Erythroblast (primary cell): ENCODE measurements at regions not wholly inside any gene's neighbourhood (a gene's known extent, or its start where the extent isn't known, plus 50 kb on each side); places are given as distances from the start of the nearest gene placed in this dataset.

ENCODE experiments used
- DNase-seq, 2 experiments: peaks; one replicate each; lab custom pipeline; 2025; lab: John Stamatoyannopoulos, UW
- GATA1 ChIP-seq: IDR thresholded peaks from 2 replicates; pipeline ENCODE4 v1.6.1; 2011; ENCODE audit warnings: low read depth, mild to moderate bottlenecking, control low read depth, low read length, moderate library complexity
- POLR2A ChIP-seq: IDR thresholded peaks from 2 replicates; pipeline ENCODE4 v1.6.1; 2011; ENCODE audit warnings: mild to moderate bottlenecking, low read length

DNA sequence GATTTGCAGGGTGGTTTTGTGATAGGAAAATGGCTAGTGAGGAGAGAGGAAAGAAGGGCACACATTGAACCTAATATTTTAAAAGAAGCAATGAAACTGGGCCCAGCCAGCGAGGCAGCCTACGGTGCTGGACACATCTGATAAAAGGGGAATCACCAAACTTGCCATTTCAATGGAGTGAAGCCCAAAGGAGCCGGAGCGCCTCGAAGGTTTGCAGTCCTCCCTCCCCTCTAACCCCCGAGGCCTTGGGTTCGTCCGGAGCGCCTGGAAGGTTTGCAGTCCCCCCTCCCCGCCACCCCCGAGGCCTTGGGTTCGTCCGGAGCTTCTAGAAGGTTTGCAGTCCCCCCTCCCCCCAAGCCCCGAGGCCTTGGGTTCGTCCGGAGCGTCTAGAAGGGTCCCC is 132.6 kb downstream of the TENT4A start:
- TF ChIP-seq GATA1 (no peak), POLR2A (no peak)
- DNase-seq, result no peak

DNA sequence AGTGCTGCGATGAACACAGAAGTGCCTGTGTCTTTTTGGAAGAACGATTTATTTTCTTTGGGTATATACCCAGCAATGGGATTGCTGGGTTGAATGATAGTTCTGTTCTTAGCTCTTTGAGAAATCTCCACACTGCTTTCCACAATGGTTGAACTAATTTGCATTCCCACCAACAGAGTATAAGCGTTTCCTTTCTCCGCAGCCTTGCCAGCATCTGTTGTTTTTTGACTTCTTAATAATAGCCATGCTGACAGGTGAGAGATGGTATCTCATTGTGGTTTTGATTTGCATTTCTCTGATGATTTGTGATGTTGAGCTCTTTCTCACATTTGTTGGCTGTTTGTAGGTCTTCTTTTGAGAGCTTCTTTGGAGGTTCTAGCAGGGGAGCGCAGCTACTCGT is 134.6 kb downstream of the TENT4A start:
- DNase-seq, result no peak
- no peak for TF ChIP-seq POLR2A
- TF ChIP-seq GATA1, result no peak

DNA sequence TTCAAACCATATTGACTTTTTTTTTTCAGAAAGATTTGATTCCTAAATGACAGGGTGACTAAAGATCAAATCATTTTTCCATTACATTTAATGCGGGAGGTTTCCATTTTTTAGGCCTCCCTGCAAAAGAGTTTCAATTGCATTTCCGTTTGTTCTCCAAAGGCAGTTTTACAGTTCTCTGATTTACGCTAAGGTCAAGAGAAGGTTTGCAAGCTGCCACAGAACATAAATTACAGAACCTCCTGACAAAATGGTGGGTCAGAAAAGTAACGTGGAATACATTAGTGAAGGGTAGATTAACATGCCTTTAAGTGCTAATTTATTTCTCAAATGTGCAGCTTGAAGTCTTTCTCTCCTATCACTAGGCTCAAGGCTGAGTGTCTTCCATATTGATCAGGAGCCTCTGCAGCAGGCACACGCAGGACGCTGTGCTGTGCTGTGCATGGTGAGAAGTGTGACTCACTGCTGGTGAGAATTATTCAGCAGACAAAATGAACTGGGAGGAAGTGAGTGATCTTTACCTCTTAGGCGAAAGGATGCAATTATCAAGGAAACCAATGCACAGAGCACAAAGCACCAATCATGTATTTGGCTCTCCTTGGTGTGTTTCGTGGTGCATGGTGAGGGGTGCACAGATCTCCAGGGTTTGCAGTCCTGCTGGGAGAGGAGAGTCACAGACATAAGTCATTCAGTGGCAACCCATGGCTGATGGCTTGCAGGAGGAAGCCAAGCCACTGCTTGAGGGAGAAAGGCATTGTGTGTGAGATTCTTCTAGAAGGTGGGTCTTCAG is 136.3 kb downstream of the TENT4A start:
- DNase-seq, result no peak
- TF ChIP-seq GATA1, result no peak
- TF ChIP-seq POLR2A, result no peak

DNA sequence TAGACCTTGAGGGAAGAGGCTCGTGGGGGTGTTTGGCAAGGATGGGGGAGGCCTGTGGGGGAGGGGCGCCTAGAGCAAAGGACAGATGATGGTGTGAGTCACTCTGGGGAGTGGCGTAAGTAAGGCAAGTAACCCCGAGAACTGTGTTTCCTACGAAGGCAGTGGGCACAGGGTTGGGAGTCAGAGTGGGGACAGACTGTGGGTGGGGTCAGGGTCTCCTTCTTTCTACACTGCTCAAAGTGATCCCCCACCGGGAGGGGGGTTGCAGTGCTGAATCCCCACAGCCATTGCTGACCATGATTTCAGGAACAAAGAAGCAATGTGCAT is 136.8 kb downstream of the TENT4A start:
- no peak for TF ChIP-seq GATA1
- DNase-seq, result no peak

DNA sequence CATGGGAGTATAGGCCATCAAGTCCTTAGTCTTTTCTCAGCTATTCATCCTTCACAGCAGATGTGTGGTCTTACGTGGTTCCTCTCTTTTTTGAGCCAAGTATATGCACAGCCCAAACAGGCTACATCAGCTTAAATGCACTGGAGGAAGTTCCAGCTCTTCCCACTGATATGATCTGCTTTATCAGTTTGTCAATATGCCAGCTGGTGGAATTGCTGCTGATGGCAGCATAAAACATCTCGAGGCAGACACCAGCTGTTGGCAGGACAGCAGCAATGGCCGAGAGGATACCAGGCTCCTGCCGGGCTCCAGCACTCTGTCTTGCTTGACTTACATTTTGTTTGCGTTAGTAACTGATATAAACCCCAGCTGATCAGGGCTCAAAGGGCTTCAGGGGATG is 143.4 kb downstream of the TENT4A start:
- TF ChIP-seq GATA1 (no peak), POLR2A (no peak)
- DNase-seq, result no peak

DNA sequence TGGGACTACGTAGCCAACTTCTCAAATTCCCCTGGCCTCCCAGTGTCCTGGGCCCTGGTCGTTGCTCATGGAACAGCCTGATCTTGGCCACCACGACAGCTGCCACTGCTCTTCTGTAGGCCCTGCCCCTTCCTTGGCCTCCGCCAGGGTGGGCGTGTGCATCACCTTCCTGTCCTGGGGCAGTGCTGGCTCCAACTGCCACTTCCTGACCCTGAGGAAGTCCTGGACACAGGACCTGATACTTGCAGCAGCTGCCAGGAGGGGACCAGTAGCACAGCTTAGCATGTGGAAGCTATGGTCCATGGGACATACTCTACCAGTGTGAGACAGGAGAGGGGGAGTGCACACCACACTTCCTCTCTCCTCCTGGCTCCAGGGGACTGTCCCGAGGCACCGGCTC is 145.2 kb downstream of the TENT4A start:
- no peak for TF ChIP-seq GATA1
- no peak for TF ChIP-seq POLR2A
- DNase-seq, result no peak

DNA sequence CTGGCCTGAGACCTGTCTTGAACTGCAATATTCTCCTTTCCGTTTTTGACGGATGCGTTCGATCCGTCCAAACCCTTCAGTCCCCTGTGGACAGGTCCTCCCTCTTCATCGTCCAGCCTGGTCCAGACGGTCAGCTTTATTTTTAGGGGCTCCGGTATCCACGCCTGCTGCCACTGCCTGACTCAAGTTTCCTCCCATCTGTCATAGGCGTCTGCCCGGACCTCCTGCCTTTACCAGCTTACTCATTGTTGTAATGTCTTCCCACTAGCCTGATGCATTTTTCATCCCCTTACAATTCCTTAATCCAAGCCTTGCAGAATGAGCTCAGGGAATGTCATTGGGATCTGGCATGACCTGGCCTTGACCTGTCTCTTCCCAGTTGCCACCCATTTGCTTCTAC is 145.8 kb downstream of the TENT4A start:
- TF ChIP-seq POLR2A (no peak), GATA1 (no peak)
- no peak for DNase-seq

DNA sequence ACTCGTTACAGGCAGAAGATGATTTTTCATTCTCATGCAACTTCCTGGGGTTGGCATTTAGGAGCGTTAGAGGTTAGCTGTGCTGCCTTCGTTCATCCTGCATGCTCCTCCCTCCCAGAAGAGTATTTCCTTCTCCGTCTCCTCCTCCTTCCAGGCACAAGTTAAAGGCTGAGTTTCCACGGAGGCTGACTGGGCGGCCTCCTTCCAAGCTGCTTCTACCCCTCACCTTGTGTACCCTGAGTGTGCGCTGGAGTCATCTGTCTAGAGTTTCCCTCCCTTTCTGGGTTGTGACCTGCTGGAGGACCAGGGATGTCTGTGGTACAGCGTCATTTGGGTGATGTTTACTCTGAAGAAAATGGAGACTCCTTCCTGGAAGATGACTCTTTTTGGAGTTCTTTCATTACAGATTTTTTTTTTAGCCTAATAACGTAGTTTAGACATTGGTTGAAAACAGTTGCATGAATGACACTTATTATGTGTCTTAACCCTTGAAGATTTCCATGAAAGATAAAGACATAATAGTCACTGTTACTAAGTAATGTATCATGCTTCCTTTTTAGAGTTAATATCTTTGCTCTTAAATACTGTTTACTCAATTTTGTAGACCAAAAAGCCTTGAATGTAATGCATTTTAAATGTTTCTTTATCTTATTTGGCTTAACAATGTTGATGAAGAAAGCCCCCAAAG is 146.9 kb downstream of the TENT4A start:
- no peak for TF ChIP-seq GATA1
- TF ChIP-seq POLR2A, result no peak

DNA sequence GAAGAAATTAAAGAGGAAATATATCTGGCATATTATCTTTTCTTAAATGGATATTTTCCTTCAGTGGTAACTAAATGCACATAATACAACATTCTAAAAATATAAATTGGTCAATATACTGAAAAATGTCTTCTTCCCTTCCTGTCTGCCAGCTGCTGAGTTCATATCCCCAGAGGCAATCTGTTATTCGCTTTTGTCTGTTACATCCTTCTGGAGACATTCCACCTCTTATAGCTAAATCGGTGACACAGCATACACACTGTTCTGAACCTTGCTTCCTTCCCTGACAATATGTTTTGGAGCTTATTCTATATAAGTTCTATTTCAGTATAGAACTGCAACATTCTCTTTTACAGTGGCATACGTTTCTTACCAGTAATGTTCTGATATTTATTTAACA is 147.8 kb downstream of the TENT4A start:
- TF ChIP-seq POLR2A, result no peak
- TF ChIP-seq GATA1, result no peak
- DNase-seq, result no peak

More for the DNA sequence above, 146.9 kb downstream of the TENT4A start:
- no peak for DNase-seq

DNA sequence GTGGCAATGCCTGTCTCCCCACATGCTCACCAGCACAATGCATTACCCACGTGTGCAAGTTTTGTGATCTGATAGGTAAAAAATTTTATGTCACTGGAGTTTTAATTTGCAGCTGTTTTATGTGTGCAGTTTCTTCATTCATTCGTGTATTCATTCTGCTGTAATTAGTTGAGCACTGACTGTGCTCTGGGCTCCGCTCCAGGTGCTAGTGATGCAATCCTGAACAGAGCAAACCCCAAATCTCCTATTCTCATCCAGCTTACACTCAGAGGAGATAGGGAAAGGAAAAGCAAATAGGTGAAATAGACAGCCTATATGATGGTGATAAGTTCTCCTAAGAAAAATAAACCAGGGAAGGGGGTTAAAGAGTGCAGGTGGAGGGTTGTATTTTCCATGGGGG is 148.4 kb downstream of the TENT4A start:
- TF ChIP-seq GATA1 (no peak), POLR2A (no peak)

DNA sequence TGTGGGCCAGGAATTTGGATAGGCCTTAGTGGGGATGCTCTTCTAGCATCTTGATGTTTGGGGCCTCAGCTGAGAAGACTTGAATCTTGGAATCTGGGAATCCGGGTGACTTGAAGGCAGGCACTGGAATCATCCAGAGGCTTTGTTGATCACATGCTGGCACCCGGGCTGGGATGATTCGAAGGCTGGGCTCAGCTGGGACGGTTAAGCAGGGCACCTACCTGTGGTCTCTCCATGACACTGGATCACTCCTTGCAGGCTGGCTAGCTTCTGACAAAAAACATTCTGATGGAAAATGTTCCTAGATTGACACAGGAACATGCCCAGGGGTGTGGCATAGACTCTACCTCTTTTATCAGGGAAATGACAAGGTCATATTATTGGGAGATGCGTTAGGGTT is 149.1 kb downstream of the TENT4A start:
- TF ChIP-seq GATA1, result no peak
- no peak for TF ChIP-seq POLR2A
- no peak for DNase-seq

More for the DNA sequence above, 148.4 kb downstream of the TENT4A start:
- no peak for DNase-seq

DNA sequence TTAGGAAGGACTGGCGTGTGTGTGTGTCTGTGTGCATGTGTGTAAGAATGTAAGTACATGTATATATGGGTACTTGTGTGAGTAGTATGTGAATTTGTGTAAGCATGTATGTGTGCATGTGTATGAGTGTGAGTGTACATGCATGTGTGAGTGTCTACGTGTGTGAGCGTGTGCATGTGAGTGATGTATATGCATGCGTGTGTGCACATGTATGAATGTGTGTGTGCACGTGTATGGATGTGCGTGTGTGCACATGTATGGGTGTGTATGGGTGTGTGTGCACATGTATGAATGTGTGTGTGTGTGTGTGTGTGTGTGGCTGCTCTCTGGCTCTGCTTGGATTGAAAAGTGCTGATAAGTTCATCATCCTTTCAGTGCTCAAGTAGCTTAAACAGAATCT is 154.5 kb downstream of the TENT4A start:
- no peak for DNase-seq
- TF ChIP-seq POLR2A, result no peak
- no peak for TF ChIP-seq GATA1

DNA sequence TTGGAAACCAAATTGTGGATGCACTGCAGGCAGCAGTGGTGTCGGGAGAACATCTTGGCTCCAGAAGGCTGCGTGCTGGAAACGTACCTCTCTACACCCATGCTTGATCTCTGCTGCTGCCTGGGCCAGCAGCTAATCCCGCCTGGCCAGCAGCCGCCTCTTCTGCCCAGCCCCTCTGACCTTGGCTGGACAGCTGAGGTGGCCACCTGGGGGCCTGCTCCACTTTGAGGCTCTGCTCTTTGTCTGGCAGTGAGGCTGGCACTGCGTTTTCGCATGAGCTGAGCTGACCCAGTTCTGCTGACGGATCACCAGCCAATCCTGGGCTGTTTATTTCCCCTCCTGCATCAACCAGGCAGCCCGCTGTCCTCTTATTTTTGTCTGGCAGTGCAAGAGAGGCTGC is 154.9 kb downstream of the TENT4A start:
- no peak for DNase-seq
- TF ChIP-seq POLR2A (no peak), GATA1 (no peak)

DNA sequence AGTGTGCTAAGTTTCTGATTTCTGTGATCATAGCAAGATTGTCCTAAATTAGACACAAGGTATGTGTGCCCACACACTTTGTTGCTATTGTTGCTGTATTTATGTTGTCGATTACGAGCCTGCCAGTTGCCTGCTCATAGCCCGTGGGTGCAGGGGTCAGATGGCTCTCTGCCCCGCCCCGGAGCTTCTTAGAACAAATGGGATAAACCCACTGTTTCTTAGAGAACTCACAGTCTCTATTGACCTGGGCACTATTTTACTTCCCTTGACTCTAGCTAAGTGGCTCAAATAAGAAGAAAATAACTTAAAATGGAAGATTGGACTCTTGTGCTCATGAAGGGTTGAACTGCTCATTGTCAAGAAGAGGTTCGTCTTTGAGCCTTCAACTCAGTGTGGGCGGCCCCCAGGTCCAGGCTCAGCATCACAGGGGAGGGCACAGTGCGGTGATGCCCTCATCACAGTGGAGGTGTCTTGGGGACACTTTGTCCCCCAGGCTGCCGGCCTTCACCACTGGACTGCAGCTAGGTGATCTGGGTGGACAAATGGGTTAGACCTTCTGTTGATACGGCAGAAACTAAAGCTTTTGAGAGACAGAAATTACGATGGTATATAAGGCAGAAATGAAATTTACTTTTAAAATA is 155.5 kb downstream of the TENT4A start:
- TF ChIP-seq GATA1 (no peak), POLR2A (no peak)
- DNase-seq, result no peak
